Posterior cingulate gyrus (tissue), 11 donors: ENCODE measurements at regions not wholly inside any gene's neighbourhood (a gene's known extent, or its start where the extent isn't known, plus 50 kb on each side); places are given as distances from the start of the nearest gene placed in this dataset.

Source experiments
- DNase-seq, 10 donors: peaks; one replicate each; pipeline versions ENCODE4 v3.0.0 to v3.0.0-alpha.2; 2020 to 2021; ENCODE audit warnings: mixed read lengths in 3 of 10
- intact Hi-C: fragments of 100-400 bp; cut with DNase I; formaldehyde crosslinking; loops from one replicate; pipeline ENCODE4 v1.15.1; 2023

GRCh38 chr17:72254808-72255449, 134.1 kb downstream of the SOX9 start:
- intact Hi-C loops: no loop called here
- no peak for DNase-seq

DNA sequence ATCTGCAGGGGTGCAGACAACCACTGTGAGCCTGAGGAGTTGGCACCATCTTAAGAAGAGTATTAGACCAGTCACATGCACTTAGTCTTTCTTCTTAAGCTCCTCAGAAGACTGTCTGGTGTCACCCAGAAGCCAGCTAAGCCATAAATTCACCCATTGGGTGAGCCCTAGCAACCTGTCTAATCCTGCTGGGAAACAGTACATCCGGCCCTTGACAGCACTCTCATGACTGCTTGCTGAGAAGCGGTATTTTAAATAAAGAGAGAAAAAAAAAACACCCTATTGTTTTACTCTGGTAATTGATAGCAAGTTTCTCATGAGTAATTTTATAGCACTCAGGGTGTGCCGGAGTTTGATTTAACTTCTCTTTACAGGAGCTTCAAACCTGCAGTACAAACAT, 134.7 kb downstream of the SOX9 start:
- no peak for DNase-seq
- intact Hi-C loops: no loop called here

GRCh38 chr17:72258711-72259110, 137.9 kb downstream of the SOX9 start:
- intact Hi-C loops: no loop called here
- DNase-seq: no peak

DNA sequence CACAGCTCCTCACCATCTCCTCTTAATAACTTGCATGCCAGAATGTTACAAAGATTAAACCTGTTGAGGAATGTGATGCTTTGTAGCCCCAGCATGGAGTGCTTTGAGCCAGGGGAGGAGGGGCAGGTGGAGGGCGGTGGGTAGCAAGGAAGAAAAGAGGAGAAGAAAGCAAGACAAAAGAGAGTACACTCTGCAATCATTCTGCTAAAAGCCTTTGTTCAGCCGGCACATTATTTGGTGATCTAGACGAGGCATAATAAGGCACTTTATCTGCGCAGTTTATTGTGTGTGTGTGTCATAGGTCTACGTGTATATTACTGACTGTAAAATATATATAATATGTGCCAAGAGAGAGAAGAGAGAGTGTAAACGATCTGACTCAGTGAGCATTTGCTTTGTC, 139.1 kb downstream of the SOX9 start:
- DNase-seq: no peak
- intact Hi-C loops: no loop called here

GRCh38 chr17:72262766-72263165, 141.9 kb downstream of the SOX9 start:
- intact Hi-C loops: no loop called here

GRCh38 chr17:72264682-72265405, 144.0 kb downstream of the SOX9 start:
- intact Hi-C loops: no loop called here
- DNase-seq: no peak

More at GRCh38 chr17:72262766-72263165, 141.9 kb downstream of the SOX9 start:
- no peak for DNase-seq

DNA sequence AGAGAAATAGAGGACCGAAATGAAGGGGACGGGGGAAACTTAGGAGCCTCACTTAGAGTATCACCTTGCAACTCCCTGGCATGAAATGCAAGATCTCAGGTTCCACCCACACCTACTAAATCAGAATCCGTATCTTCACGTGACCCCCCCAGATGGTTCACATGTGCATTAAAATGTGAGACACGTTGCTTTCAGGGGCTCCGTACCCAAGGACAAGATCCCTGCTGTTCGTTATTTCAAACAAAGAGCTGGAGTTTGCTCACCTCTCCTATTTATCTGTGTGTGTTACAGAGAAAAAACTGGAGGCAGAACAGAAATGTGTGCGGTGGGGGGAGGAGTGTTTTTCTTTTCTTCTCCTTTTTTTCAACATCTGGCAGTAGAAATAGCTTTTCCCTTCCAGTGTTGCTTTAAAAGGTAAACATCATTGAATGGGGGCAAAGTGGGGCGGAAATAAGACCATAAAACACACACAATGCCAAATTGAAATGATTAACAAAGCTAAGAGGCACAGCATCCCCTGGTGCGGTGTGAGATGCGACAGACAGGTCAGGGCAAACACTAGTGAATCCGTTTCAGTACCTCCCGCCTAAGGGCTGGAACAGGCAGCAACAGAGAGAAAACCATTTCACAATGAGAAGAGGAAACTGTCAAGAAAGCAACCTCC, 145.4 kb downstream of the SOX9 start:
- intact Hi-C loops: no loop called here
- DNase-seq: no peak

GRCh38 chr17:72267601-72268000, 146.8 kb downstream of the SOX9 start:
- DNase-seq: no peak
- intact Hi-C loops: no loop called here

DNA sequence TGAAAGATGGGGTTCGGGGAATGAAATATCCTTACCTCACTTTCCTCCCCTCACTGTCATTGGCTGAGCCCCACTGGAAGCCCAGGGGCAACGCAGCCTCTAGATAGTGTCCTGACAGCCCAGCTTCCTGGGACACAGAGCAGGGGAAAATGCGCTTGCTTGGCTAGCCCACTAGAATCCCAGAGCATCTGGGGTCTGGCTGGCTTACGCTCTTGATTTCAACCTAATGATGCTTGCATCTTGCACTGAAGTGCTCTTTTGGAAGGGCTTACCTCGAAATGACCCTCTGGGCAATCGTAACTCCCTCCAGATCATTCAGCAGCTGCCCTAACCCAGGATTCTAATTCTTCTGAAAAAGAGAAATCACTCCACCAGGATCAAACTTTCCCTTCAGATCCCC, 147.6 kb downstream of the SOX9 start:
- intact Hi-C loops: no loop called here

DNA sequence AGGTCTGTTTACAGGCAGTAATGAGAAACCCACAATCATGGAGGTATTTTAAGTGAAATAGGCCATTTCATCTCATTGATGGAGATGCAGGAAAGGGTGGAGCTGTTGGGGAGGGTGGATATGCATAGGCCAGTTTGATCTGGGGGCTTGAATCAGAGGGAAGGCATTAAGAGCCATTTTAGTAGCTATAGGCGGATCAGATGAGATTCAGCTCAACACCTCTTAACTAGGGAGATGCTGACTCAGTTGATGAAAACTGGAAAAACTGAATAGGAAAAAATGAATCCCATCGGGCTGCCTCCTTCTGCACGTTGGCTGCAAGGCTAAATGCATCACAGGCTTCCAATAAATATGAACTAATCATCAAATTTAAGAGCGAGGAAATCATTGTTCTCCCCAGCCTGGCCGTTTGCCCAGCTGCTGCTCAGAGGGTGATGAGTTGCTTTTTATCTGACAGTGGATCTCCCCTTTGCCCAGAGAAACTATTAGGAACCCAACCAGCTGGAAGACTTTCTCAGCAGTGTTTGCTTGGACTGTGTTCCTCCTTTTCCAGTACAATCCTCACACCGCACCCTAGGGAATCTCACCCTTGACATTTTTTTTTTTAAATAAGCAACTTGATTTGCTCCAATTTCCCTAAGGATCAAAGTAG, 149.6 kb downstream of the SOX9 start:
- DNase-seq: no peak
- intact Hi-C loops: no loop called here

More for the DNA sequence above, 147.6 kb downstream of the SOX9 start:
- no peak for DNase-seq

- intact Hi-C loops: no loop called here
- no peak for DNase-seq
Observed at GRCh38 chr17:72271603-72272002, 150.8 kb downstream of the SOX9 start.

DNA sequence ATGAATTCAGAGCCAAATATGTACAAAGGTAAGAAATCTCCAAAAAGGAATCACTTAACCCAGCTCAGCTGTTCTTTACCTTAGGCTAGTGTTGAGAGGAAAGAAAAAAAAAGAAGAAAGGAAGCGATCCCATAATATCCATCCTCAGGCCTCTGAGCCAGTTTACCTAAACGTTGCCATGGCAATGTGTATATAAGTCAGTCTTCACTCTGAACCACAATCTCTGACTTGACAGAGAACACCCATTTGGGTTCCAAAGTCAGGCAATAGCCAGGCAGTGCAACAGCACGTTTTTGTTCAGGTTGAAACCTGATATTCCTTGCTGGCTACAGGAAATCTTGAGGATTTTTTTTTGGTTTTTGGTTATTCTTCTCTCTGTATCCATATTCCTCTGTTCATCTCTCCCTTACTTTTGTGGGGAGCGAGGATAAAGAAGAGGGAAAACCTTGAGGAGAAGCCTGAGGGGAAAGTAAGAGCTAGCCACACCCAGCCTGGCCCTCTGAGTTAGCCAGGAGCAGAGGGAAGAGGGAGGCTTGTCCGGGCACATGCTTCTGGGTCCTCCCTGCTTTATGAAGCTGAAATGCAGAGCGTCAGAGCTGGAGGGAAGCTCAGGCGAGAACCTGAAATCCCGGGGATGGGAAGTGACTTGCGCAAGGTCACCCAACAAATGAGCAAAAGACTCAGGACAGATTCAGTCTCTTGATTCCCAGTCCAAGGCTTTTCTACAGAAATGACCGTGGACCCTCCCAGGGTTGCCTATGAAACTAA, 152.7 kb downstream of the SOX9 start:
- intact Hi-C loops: no loop called here
- DNase-seq: no peak

DNA sequence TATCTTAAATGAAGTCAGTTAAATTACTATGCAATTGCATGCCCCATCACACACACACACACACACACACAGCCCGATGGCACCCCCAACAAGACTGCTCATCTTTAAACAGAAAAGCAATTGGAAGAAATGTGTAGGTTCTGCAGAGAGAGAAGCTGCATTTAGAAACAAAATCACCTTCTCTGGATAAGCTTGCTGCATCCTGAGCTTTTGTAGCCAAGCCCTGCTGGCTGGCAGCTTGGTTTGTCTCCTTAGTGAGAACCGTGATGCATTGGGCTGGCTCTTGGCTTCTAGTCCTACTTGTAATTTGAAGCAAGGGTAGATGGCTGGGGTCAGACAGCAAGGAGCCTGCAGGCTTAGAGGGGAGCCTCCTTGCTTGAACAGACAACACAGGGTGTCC, 153.8 kb downstream of the SOX9 start:
- DNase-seq: peak in 3 of 10 donors; percentile 14 to 75 (median 75)
- intact Hi-C loops: no loop called here

GRCh38 chr17:72280881-72281280, 160.1 kb downstream of the SOX9 start:
- no peak for DNase-seq
- intact Hi-C loops: no loop called here

DNA sequence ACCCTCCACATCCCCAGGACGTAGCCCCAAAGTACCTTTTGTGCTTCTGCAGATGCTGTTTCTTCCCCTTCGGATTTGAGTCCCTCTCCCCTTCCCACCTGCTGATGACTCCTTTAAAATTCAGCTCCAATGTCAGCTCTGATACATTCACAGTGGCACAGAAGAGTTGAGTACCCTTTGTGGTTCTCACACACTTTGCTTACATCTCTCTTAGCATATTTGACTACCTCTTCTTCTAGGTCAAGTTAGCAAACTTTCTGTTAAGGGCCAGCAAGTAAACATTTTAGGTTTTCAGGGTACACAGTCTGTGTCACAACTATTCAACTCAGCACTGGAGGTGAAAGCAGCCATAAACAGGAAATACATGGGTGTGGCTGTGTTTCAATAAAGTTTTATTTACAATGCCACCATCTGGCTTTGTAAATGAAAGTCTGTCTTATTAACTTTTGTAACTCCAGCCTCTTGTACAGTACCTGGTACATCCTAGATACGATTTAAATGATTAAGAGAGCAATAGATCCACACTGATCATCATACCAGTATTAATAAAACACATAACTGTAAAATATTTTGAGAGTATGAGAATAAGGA, 161.7 kb downstream of the SOX9 start:
- no peak for DNase-seq
- intact Hi-C loops: no loop called here

- no peak for DNase-seq
- intact Hi-C loops: no loop called here
Observed at GRCh38 chr17:72284806-72285205, 164.0 kb downstream of the SOX9 start.

DNA sequence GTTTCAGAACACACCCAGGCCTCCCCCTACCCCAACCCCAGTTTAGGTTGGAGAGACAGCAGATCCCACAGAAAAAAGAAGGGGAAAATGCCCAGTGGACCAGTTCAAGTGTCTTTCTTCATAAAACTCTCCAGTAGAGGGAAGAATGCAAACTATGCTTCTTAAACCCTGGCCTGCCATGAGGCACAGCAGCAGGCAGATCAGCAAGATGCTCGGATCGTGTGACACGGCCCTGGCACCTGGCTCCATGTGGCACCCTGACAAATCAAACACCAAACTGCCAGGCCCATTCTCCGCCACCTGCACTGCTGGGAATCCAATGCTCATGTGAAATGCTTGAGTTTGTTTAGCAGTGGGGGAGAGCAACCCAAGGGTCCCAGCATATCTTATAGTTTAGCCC, 166.8 kb downstream of the SOX9 start:
- no peak for DNase-seq
- intact Hi-C loops: no loop called here

DNA sequence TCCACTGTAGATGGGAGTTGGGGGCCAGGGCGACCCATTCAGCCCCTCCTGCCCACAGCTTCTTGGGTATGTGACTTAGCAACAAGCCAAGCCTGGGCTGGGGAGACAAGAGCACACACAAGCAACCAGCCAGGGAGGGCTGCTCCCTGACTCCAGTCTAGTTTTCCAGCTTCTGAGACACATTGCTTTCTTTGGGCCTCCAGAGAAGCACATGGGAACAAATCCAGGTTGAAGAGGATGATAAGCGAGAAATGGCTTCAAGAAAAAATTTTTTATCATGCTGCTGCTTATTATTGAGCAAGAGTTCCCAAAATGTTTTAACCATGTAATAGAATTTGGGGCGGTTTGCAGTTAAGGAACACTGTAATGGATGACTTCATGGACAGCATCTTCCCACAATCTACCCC, 173.7 kb downstream of the SOX9 start:
- intact Hi-C loops: no loop called here

GRCh38 chr17:72295916-72296315, 175.1 kb downstream of the SOX9 start:
- intact Hi-C loops: no loop called here
- no peak for DNase-seq

More for the DNA sequence above, 173.7 kb downstream of the SOX9 start:
- DNase-seq: no peak

GRCh38 chr17:72296456-72296855, 175.6 kb downstream of the SOX9 start:
- DNase-seq: no peak
- intact Hi-C loops: no loop called here
